ENCODE measurements at regions not wholly inside any gene's neighbourhood (a gene's known extent, or its start where the extent isn't known, plus 50 kb on each side); places are given as distances from the start of the nearest gene placed in this dataset.

GRCh38 chr3:148102156-148102555, 595.5 kb upstream of the AGTR1 start:
- H3K4me1 ChIP-seq (ENCODE audit: control insufficient read depth, extremely low read depth, insufficient read depth, low read length): no peaks in the 10 kb centered on the region
- no peak for TF ChIP-seq EZH2 (IDR thresholded peaks at IDR 0.05; ENCODE audit: low read length)
- no peak for TF ChIP-seq CTCF (optimal IDR thresholded peaks at IDR 0.05 in 1 of 3, IDR thresholded peaks at IDR 0.05 in 1 of 3, conservative IDR thresholded peaks at IDR 0.05 in 1 of 3; ENCODE audit: extremely low read depth in 1 of 3, insufficient read depth in 2 of 3, low read length in 3 of 3)
- H3K4me2 ChIP-seq (ENCODE audit: control insufficient read depth, extremely low read depth, insufficient read depth, low read depth, low read length): no peak overlapping the region
- H3K9me1 ChIP-seq (ENCODE audit: control insufficient read depth, extremely low read depth, insufficient read depth, low read length): no peaks in the 10 kb centered on the region
- dilution Hi-C loops (cut with MboI; ENCODE audit: extremely low pct_ligation_motif_present, low sequenced_read_pairs): no loop called here
- no peak overlapping the region for H3K9ac ChIP-seq (ENCODE audit: control insufficient read depth, extremely low read depth, insufficient read depth, low read length)
- H3K36me3 ChIP-seq (ENCODE audit: control insufficient read depth in 2 of 2, extremely low read depth in 1 of 2, insufficient read depth in 2 of 2, low read length in 2 of 2): no peaks in the 10 kb centered on the region
- FAIRE-seq: no peak
- no peaks in the 10 kb centered on the region for H3K27me3 ChIP-seq (ENCODE audit: control insufficient read depth, extremely low read depth, insufficient read depth, low read length)
- H3K79me2 ChIP-seq (ENCODE audit: control insufficient read depth, insufficient read depth, low read length): no peaks in the 10 kb centered on the region
- no peak overlapping the region for H3K27ac ChIP-seq (ENCODE audit: control insufficient read depth, insufficient read depth, low read length)
- H2AFZ ChIP-seq (ENCODE audit: control insufficient read depth, low read length): no peak overlapping the region
- no peak for DNase-seq (ENCODE audit: low read depth, low spot score)
- H4K20me1 ChIP-seq (ENCODE audit: control insufficient read depth, extremely low read depth, insufficient read depth, low read length): no peaks in the 10 kb centered on the region
- no peak overlapping the region for H3K4me3 ChIP-seq (ENCODE audit: control insufficient read depth in 2 of 3, extremely low read depth in 1 of 3, insufficient read depth in 2 of 3, low read depth in 1 of 3, low read length in 3 of 3)
- no peaks in the 10 kb centered on the region for H3K9me3 ChIP-seq (ENCODE audit: control insufficient read depth, low read depth, low read length)

GRCh38 chr3:148106062-148106461, 591.6 kb upstream of the AGTR1 start:
- H3K36me3 ChIP-seq (ENCODE audit: control insufficient read depth in 2 of 2, extremely low read depth in 1 of 2, insufficient read depth in 2 of 2, low read length in 2 of 2): no peaks in the 10 kb centered on the region
- H3K9me3 ChIP-seq (ENCODE audit: control insufficient read depth, low read depth, low read length): no peaks in the 10 kb centered on the region
- no peaks in the 10 kb centered on the region for H3K79me2 ChIP-seq (ENCODE audit: control insufficient read depth, insufficient read depth, low read length)
- no peak overlapping the region for H3K27ac ChIP-seq (ENCODE audit: control insufficient read depth, insufficient read depth, low read length)
- H3K27me3 ChIP-seq (ENCODE audit: control insufficient read depth, extremely low read depth, insufficient read depth, low read length): no peaks in the 10 kb centered on the region
- no peaks in the 10 kb centered on the region for H4K20me1 ChIP-seq (ENCODE audit: control insufficient read depth, extremely low read depth, insufficient read depth, low read length)
- no peak overlapping the region for H2AFZ ChIP-seq (ENCODE audit: control insufficient read depth, low read length)
- no peaks in the 10 kb centered on the region for H3K4me1 ChIP-seq (ENCODE audit: control insufficient read depth, extremely low read depth, insufficient read depth, low read length)
- no peak overlapping the region for H3K4me2 ChIP-seq (ENCODE audit: control insufficient read depth, extremely low read depth, insufficient read depth, low read depth, low read length)
- H3K4me3 ChIP-seq (ENCODE audit: control insufficient read depth in 2 of 3, extremely low read depth in 1 of 3, insufficient read depth in 2 of 3, low read depth in 1 of 3, low read length in 3 of 3): no peak overlapping the region
- dilution Hi-C loops (cut with MboI; ENCODE audit: extremely low pct_ligation_motif_present, low sequenced_read_pairs): no loop called here
- FAIRE-seq: no peak
- H3K9ac ChIP-seq (ENCODE audit: control insufficient read depth, extremely low read depth, insufficient read depth, low read length): no peak overlapping the region
- DNase-seq (ENCODE audit: low read depth, low spot score): no peak
- H3K9me1 ChIP-seq (ENCODE audit: control insufficient read depth, extremely low read depth, insufficient read depth, low read length): no peaks in the 10 kb centered on the region
- TF ChIP-seq CTCF (optimal IDR thresholded peaks at IDR 0.05 in 1 of 3, IDR thresholded peaks at IDR 0.05 in 1 of 3, conservative IDR thresholded peaks at IDR 0.05 in 1 of 3; ENCODE audit: extremely low read depth in 1 of 3, insufficient read depth in 2 of 3, low read length in 3 of 3) (no peak), EZH2 (IDR thresholded peaks at IDR 0.05; ENCODE audit: low read length) (no peak)

Measured in keratinocyte (primary cell).